Breast epithelium (tissue), 4 donors: ENCODE measurements at regions not wholly inside any gene's neighbourhood (a gene's known extent, or its start where the extent isn't known, plus 50 kb on each side); places are given as distances from the start of the nearest gene placed in this dataset.
"Not testable (repeated sequence)": the region's sequence is repeated elsewhere in the genome, so short reads cannot be mapped to it uniquely, and the experiment has no call there.

ENCODE experiments used
- DNase-seq, 2 donors: peaks; one replicate each; pipeline ENCODE4 v3.0.0-alpha.2; 2019; ENCODE audit warnings: low spot score in 2 of 2
- H3K27ac ChIP-seq, 2 donors: fragments of 200-600 bp; sonication (generic) in 1 of 2; one replicate each; pipeline ENCODE4 v1.5.1; 2016 to 2019; ENCODE audit warnings: mild to moderate bottlenecking in 1 of 2
- H3K27me3 ChIP-seq, 2 donors: fragments of 200-600 bp; sonication (generic) in 1 of 2; one replicate each; pipeline versions ENCODE4 v1.5.1 to v1.6.0; 2017 to 2019; ENCODE audit warnings: control low read depth in 1 of 2, mild to moderate bottlenecking in 1 of 2
- H3K36me3 ChIP-seq: fragments of 200-600 bp; one replicate; pipeline ENCODE4 v1.5.1; 2019
- H3K4me1 ChIP-seq, 2 donors: fragments of 200-600 bp; sonication (generic); one replicate each; pipeline ENCODE4 v1.5.1; 2016 to 2019; ENCODE audit warnings: control low read depth in 1 of 2
- H3K4me3 ChIP-seq, 3 donors: fragments of 200-600 bp; sonication (generic); 1 replicate in 2 of 3; 2 replicates in 1 of 3; pipeline ENCODE4 v1.5.1; 2016 to 2019; ENCODE audit warnings: mild to moderate bottlenecking in 3 of 3, moderate library complexity in 2 of 3
- H3K9me3 ChIP-seq, 2 donors: fragments of 200-600 bp; sonication (generic) in 1 of 2; one replicate each; pipeline ENCODE4 v1.5.1; 2016 to 2019; ENCODE audit warnings: control low read depth in 1 of 2
- POLR2A ChIP-seq: fragments of 450-650 bp; IDR thresholded peaks from one replicate; pipeline ENCODE4 v1.6.1; 2016; ENCODE audit warnings: antibody characterized with exemption, mild to moderate bottlenecking, moderate library complexity
- POLR2AphosphoS5 ChIP-seq, 3 donors: sonication (generic); formaldehyde crosslinking; IDR thresholded peaks; one replicate each; pipeline ENCODE4 v1.6.1; 2017; ENCODE audit warnings: antibody characterized with exemption in 3 of 3
- intact Hi-C: fragments of 100-400 bp; cut with DNase I; formaldehyde crosslinking; loops from one replicate; pipeline ENCODE4 v1.15.1; 2023; ENCODE audit warnings: low total_unique reads
- TF ChIP-seq, protein P1 (sequence below), 3 donors: fragments of 450-650 bp; IDR thresholded peaks; one replicate each; pipeline ENCODE4 v1.5.1; 2016 to 2017; ENCODE audit warnings: antibody characterized with exemption in 3 of 3, mild to moderate bottlenecking in 3 of 3, moderate library complexity in 3 of 3

DNA sequence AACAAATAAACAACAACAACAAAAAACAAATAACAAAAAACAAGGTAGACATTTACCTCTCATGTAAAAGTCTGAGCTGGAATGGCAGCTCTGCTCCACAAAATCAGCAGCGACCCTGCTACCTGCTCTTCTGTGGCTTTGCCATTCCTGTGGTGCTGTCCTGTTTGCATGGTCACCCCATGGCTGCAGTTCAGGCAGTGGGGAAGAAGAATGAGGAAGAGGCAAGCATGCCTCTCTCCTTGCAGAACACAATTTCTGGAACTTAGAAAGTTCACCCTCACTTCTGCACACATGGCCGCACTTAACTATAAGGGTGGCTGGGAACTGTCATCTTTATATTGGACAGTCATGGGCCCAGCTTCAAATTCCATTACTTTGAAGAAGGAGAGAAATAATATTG is 84.8 kb upstream of the GNG12 start:
- no peaks in the 10 kb centered on the region for H3K4me1 ChIP-seq
- intact Hi-C loops = no loop called here
- TF ChIP-seq POLR2AphosphoS5 (IDR thresholded peaks at IDR 0.05) (no peak), POLR2A (no peak)
- TF ChIP-seq, protein P1, sequence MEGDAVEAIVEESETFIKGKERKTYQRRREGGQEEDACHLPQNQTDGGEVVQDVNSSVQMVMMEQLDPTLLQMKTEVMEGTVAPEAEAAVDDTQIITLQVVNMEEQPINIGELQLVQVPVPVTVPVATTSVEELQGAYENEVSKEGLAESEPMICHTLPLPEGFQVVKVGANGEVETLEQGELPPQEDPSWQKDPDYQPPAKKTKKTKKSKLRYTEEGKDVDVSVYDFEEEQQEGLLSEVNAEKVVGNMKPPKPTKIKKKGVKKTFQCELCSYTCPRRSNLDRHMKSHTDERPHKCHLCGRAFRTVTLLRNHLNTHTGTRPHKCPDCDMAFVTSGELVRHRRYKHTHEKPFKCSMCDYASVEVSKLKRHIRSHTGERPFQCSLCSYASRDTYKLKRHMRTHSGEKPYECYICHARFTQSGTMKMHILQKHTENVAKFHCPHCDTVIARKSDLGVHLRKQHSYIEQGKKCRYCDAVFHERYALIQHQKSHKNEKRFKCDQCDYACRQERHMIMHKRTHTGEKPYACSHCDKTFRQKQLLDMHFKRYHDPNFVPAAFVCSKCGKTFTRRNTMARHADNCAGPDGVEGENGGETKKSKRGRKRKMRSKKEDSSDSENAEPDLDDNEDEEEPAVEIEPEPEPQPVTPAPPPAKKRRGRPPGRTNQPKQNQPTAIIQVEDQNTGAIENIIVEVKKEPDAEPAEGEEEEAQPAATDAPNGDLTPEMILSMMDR (IDR thresholded peaks at IDR 0.05) = no peak
- no peak for DNase-seq
- no peak overlapping the region for H3K27ac ChIP-seq
- no peaks in the 10 kb centered on the region for H3K9me3 ChIP-seq
- H3K36me3 ChIP-seq = no peaks in the 10 kb centered on the region
- no peaks in the 10 kb centered on the region for H3K27me3 ChIP-seq
- no peak overlapping the region for H3K4me3 ChIP-seq

DNA sequence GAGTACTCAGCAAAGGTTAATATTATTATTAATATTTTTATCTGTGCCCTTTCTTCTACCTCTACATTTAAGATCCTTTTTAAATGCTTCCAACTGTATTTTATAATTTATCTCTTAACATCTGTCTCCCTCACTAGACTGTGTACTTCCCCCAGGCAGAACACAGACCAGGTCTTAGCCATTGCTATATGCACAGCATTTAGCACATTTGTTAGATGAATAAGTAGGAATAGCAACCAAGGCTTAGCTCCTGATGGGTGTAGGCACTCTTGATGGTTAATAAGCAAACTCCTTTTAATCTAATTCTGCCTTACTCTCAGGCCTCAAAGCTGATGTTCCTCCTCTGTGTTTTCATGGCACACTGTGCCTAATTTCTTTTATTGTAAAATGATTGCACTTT is 83.7 kb upstream of the GNG12 start:
- Histone ChIP-seq H3K9me3 (no peaks in the 10 kb centered on the region), H3K4me3 (no peak overlapping the region), H3K36me3 (no peaks in the 10 kb centered on the region), H3K27ac (no peak overlapping the region), H3K27me3 (no peaks in the 10 kb centered on the region), H3K4me1 (no peaks in the 10 kb centered on the region)
- intact Hi-C loops = no loop called here
- DNase-seq = no peak
- TF ChIP-seq, protein P1 (IDR thresholded peaks at IDR 0.05) = no peak
- no peak for TF ChIP-seq POLR2A
- no peak for TF ChIP-seq POLR2AphosphoS5 (IDR thresholded peaks at IDR 0.05)

GRCh38 chr1:67916140-67916886 is 83.0 kb upstream of the GNG12 start:
- intact Hi-C loops = no loop called here
- Histone ChIP-seq H3K36me3 (no peaks in the 10 kb centered on the region), H3K27ac (no peak overlapping the region), H3K4me3 (no peak overlapping the region), H3K9me3 (no peaks in the 10 kb centered on the region), H3K27me3 (no peaks in the 10 kb centered on the region), H3K4me1 (no peaks in the 10 kb centered on the region)
- DNase-seq = no peak
- TF ChIP-seq, protein P1 (IDR thresholded peaks at IDR 0.05) = no peak
- TF ChIP-seq POLR2AphosphoS5 (IDR thresholded peaks at IDR 0.05) (no peak), POLR2A (no peak)

DNA sequence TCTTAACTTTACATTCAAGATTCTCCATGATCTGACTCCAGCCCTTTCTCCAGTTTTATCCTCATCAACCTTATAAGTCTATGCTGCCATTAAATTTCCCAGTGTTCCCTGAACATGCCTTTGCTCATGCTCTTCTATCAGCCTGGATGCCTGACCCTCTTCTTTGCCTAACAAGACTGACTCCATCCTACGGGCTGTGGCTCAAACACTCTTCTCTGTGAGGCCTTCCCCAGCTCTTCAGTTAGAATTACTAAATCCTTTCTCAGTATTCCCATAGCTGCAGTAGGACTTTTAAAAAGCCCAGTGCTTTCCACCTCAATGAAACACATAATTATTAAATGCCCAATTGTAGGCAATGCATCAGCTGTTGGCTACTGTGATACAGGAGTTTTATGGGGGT is 76.5 kb upstream of the GNG12 start:
- Histone ChIP-seq H3K4me1 (no peaks in the 10 kb centered on the region), H3K27ac (no peak overlapping the region), H3K36me3 (no peaks in the 10 kb centered on the region), H3K27me3 (no peaks in the 10 kb centered on the region), H3K4me3 (no peak overlapping the region), H3K9me3 (no peaks in the 10 kb centered on the region)
- TF ChIP-seq, protein P1 (IDR thresholded peaks at IDR 0.05) = no peak
- TF ChIP-seq POLR2AphosphoS5 (IDR thresholded peaks at IDR 0.05) = no peak
- TF ChIP-seq POLR2A = no peak
- DNase-seq = no peak
- intact Hi-C loops = no loop called here

DNA sequence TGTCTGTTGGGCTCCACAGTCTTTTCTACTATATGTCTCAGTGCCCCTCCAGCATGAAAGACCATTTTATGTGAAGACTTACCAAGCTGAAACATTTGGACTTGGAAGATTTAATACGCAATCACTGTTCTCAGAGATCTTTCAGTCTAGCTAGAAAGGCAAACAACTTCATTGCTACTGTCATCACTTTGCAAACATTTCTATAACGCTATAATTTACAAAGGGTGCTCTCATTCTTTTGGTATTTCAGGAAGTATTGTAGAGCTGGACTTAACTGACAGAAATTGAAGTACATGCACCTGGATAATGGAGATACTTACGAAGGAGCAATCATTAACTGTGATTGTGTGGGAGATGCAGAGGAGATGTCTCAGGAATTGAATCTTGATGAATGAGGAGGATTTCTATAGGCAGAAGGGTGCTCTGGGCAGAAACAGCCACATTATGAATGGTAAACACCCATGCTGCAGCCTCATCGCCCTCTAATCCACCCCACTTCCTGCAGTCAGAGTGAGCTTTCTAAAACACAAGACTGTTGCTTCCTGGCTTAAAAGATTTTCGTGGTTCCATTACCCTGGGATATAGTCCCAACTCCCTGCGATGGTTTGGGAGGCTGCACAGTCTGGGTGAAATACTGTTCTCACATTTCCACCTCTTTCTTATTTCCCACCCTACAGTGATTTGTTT is 75.1 kb upstream of the GNG12 start:
- no peak overlapping the region for H3K4me3 ChIP-seq
- H3K27ac ChIP-seq = no peak overlapping the region
- no peaks in the 10 kb centered on the region for H3K4me1 ChIP-seq
- DNase-seq = no peak
- intact Hi-C loops = no loop called here
- no peaks in the 10 kb centered on the region for H3K9me3 ChIP-seq
- TF ChIP-seq, protein P1 (IDR thresholded peaks at IDR 0.05) = no peak
- TF ChIP-seq POLR2AphosphoS5 (IDR thresholded peaks at IDR 0.05) (no peak), POLR2A (no peak)
- no peaks in the 10 kb centered on the region for H3K36me3 ChIP-seq
- H3K27me3 ChIP-seq = no peaks in the 10 kb centered on the region

DNA sequence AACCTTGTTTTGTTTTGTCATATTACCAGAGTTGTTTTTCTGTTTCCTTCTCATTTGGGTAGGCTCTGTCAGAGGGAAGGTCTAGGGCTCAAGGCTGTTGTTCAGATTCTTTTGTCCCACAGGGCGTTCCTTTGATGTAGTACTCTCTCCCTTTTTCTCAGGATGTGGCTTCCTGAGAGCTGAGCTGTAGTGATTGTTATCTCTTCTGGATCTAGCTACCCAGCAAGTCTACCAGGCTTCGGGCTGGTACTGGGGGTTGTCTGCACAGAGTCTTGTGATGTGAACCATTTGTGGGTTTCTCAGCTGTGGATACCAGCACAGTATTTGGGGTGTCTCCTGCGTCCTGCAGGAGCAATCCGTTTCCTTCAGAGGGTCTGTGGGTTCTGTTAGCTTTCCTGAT is 74.2 kb upstream of the GNG12 start:
- DNase-seq, H3K27me3 ChIP-seq, H3K4me3 ChIP-seq, H3K36me3 ChIP-seq, H3K9me3 ChIP-seq, H3K27ac ChIP-seq, intact Hi-C loops, H3K4me1 ChIP-seq: not testable (repeated sequence)

DNA sequence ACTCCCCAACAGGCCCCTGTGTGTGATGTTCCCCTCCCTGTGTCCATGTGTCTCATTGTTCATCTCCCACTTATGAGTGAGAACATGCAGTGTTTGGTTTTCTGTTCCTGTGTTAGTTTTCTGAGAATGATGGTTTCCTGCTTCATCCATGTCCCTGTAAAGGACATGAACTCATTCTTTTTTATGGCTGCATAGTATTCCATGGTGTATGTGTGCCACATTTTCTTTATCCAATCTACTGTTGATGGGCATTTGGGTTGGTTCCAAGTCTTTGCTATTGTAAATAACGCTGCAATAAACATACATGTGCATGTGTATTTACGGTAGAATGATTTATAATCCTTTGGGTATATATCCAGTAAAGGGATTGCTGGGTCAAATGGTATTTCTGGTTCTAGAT is 72.7 kb upstream of the GNG12 start:
- DNase-seq, H3K4me3 ChIP-seq, H3K4me1 ChIP-seq, H3K9me3 ChIP-seq, H3K27me3 ChIP-seq, H3K27ac ChIP-seq, H3K36me3 ChIP-seq, intact Hi-C loops: not testable (repeated sequence)
